Panc1 (cell line): ENCODE measurements at regions not wholly inside any gene's neighbourhood (a gene's known extent, or its start where the extent isn't known, plus 50 kb on each side); places are given as distances from the start of the nearest gene placed in this dataset.

Source experiments
- ATAC-seq: fragments of 200-7000 bp; cut with Tn5 transposase; 2 replicates; pipeline ENCODE4 v1.9.1; 2020; ENCODE audit warnings: mild to moderate bottlenecking, moderate library complexity
- BruUV-seq: library from RNA; stranded (reverse); fragments of 400-500 nt; replicated peaks from 2 replicates; lab custom pipeline; 2021; lab: Mats Ljungman, UMichigan
- CTCF ChIA-PET: fragments of 300-600 bp; sonication (Branson Sonifier 250); formaldehyde crosslinking; loops from one replicate; lab custom pipeline; 2022; ENCODE audit warnings: antibody characterized with exemption; lab: Charles Lee
- POLR2A ChIA-PET: fragments of 300-600 bp; sonication (Branson Sonifier 250); formaldehyde crosslinking; loops from one replicate; lab custom pipeline; 2022; ENCODE audit warnings: antibody characterized with exemption; lab: Charles Lee
- DNase-seq: peaks from one replicate; pipeline ENCODE4 v3.0.0-alpha.2; 2010; ENCODE audit warnings: low read depth, low spot score
- H3K27ac ChIP-seq: 2 replicates; pipeline ENCODE4 v1.5.1; 2011; ENCODE audit warnings: mild to moderate bottlenecking, low read length, inconsistent platforms
- H3K27me3 ChIP-seq: fragments of 200-500 bp; sonication (Bioruptor generic); 2 replicates; pipeline ENCODE4 v1.6.0; 2014; ENCODE audit warnings: low read length, inconsistent platforms; ENCODE audit not compliant: control insufficient read depth, insufficient read depth
- H3K36me3 ChIP-seq: fragments of 200-500 bp; sonication (Bioruptor generic); 2 replicates; pipeline ENCODE4 v1.5.1; 2014; ENCODE audit warnings: inconsistent platforms, mild to moderate bottlenecking, low read length, moderate library complexity; ENCODE audit not compliant: control insufficient read depth, insufficient read depth
- H3K4me1 ChIP-seq: 2 replicates; pipeline ENCODE4 v1.5.1; 2011; ENCODE audit warnings: inconsistent platforms, mild to moderate bottlenecking, low read length, moderate library complexity; ENCODE audit not compliant: control insufficient read depth, insufficient read depth
- H3K4me3 ChIP-seq, 2 experiments: 2 replicates each; pipeline ENCODE4 v1.5.1; 2011 to 2012; ENCODE audit warnings: low read depth in 2 of 2, low read length in 2 of 2, mild to moderate bottlenecking in 2 of 2, inconsistent platforms in 1 of 2, moderate library complexity in 1 of 2
- H3K9me3 ChIP-seq: fragments of 200-500 bp; sonication (Bioruptor generic); 2 replicates; pipeline ENCODE4 v1.5.1; 2014; ENCODE audit warnings: low read depth, mild to moderate bottlenecking, inconsistent platforms, low read length, moderate library complexity; ENCODE audit not compliant: control insufficient read depth, insufficient read depth
- POLR2AphosphoS5 ChIP-seq: IDR thresholded peaks from 2 replicates; pipeline ENCODE4 v1.6.1; 2012; ENCODE audit warnings: mild to moderate bottlenecking, low read depth, low read length, moderate library complexity
- SIN3A ChIP-seq: IDR thresholded peaks from 2 replicates; pipeline ENCODE4 v1.6.1; 2012; ENCODE audit warnings: low read depth, mild to moderate bottlenecking, low read length, moderate library complexity, borderline replicate concordance; ENCODE audit not compliant: insufficient read depth
- TCF7L2 ChIP-seq: IDR thresholded peaks from 2 replicates; pipeline ENCODE4 v1.6.1; 2011; ENCODE audit warnings: mild to moderate bottlenecking, low read depth, low read length, inconsistent platforms
- in situ Hi-C: cut with HindIII; loops from 2 replicates; pipeline ENCODE4 v1.10.0; 2016; ENCODE audit warnings: low sequenced_read_pairs, low pct_unique_long_range_greater_than_20kb
- intact Hi-C: fragments of 100-400 bp; cut with micrococcal nuclease; formaldehyde crosslinking; loops from one replicate; pipeline ENCODE4 v1.10.0; 2022; ENCODE audit not compliant: unreplicated experiment
- TF ChIP-seq, protein P1 (sequence below): fragments of 450-650 bp; IDR thresholded peaks from 2 replicates; pipeline ENCODE4 v1.5.1; 2017; ENCODE audit warnings: mild to moderate bottlenecking
- TF ChIP-seq, protein P2 (sequence below), 2 experiments: IDR thresholded peaks; 2 replicates each; pipeline ENCODE4 v1.6.1; 2011 to 2012; ENCODE audit warnings: low read depth in 2 of 2, control low read depth in 1 of 2, low read length in 1 of 2, mild to moderate bottlenecking in 1 of 2, moderate library complexity in 1 of 2; ENCODE audit not compliant: insufficient read depth in 1 of 2

DNA sequence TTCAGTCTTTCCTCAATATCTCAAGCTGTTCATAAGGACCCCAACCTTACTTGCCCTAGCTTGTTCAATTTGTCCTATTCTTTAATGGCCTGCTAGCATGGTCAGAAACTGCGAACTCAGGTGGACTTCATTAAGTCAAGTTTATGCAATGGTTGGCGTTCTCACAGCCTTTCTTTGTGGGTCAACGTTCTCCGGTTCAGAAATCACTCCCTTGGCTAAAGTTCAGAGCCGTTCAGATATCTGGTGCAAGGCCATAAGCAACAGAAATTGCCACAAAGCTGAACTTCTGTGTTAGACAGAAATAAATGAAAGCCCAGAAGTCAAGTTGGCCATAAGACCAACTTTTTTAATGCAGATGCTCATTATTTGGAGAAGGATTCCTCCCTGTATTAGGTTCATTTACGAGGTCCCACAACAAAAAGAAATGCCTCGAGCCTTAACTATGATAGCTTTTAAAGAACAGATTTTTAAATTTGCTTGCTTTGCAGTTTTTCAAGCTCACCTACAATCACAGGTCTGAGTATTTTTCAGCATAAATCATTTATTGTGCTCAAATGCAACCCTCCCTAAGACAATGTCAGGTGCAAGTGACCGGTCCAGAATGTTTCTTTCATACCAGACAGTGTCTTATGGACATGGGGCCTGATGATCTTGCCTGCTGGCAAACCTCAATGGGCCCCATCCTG is 140.2 kb upstream of the COL11A1 start:
- no peak overlapping the region for H3K4me3 ChIP-seq
- in situ Hi-C loops (no loop called here), intact Hi-C loops (no loop called here)
- no peak for DNase-seq
- no peak overlapping the region for H3K27ac ChIP-seq
- no peaks in the 10 kb centered on the region for H3K4me1 ChIP-seq
- no peaks in the 10 kb centered on the region for H3K27me3 ChIP-seq
- ATAC-seq, result no peak
- no TSS peak for BruUV-seq
- no peak for TF ChIP-seq TCF7L2
- no peak for TF ChIP-seq POLR2AphosphoS5
- TF ChIP-seq, protein P1, sequence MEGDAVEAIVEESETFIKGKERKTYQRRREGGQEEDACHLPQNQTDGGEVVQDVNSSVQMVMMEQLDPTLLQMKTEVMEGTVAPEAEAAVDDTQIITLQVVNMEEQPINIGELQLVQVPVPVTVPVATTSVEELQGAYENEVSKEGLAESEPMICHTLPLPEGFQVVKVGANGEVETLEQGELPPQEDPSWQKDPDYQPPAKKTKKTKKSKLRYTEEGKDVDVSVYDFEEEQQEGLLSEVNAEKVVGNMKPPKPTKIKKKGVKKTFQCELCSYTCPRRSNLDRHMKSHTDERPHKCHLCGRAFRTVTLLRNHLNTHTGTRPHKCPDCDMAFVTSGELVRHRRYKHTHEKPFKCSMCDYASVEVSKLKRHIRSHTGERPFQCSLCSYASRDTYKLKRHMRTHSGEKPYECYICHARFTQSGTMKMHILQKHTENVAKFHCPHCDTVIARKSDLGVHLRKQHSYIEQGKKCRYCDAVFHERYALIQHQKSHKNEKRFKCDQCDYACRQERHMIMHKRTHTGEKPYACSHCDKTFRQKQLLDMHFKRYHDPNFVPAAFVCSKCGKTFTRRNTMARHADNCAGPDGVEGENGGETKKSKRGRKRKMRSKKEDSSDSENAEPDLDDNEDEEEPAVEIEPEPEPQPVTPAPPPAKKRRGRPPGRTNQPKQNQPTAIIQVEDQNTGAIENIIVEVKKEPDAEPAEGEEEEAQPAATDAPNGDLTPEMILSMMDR, result no peak
- TF ChIP-seq SIN3A, result no peak
- TF ChIP-seq, protein P2, sequence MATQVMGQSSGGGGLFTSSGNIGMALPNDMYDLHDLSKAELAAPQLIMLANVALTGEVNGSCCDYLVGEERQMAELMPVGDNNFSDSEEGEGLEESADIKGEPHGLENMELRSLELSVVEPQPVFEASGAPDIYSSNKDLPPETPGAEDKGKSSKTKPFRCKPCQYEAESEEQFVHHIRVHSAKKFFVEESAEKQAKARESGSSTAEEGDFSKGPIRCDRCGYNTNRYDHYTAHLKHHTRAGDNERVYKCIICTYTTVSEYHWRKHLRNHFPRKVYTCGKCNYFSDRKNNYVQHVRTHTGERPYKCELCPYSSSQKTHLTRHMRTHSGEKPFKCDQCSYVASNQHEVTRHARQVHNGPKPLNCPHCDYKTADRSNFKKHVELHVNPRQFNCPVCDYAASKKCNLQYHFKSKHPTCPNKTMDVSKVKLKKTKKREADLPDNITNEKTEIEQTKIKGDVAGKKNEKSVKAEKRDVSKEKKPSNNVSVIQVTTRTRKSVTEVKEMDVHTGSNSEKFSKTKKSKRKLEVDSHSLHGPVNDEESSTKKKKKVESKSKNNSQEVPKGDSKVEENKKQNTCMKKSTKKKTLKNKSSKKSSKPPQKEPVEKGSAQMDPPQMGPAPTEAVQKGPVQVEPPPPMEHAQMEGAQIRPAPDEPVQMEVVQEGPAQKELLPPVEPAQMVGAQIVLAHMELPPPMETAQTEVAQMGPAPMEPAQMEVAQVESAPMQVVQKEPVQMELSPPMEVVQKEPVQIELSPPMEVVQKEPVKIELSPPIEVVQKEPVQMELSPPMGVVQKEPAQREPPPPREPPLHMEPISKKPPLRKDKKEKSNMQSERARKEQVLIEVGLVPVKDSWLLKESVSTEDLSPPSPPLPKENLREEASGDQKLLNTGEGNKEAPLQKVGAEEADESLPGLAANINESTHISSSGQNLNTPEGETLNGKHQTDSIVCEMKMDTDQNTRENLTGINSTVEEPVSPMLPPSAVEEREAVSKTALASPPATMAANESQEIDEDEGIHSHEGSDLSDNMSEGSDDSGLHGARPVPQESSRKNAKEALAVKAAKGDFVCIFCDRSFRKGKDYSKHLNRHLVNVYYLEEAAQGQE (IDR thresholded peaks at IDR 0.05; ENCODE audit: insufficient read depth in 1 of 2, low read depth in 2 of 2, low read length in 1 of 2), result no peak
- H3K9me3 ChIP-seq, result no peaks in the 10 kb centered on the region
- POLR2A ChIA-PET, result no interaction called here
- CTCF ChIA-PET, result no interaction called here
- no peaks in the 10 kb centered on the region for H3K36me3 ChIP-seq

DNA sequence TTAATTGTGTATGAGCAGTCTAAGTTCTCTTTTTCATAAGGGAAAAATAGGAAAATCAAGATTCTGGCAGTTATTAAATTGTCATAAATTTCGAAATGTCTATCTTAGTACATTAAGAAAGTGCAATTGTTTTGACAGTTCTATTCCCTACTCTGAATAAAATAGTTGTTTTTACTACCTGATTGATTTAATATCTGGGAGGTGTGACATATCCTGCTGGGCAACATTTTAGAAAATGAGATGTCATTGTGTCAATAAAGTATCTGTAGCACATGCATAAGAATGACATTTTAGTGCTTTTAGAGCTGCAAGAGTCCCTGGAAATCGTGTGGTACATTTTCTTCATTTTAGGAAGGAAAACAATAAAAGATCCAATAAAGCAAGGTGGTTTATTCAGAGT is 139.2 kb upstream of the COL11A1 start:
- no peak overlapping the region for H3K27ac ChIP-seq
- DNase-seq (no peak), ATAC-seq (no peak)
- no peaks in the 10 kb centered on the region for H3K9me3 ChIP-seq
- TF ChIP-seq, protein P1, result no peak
- TF ChIP-seq, protein P2 (IDR thresholded peaks at IDR 0.05; ENCODE audit: insufficient read depth in 1 of 2, low read depth in 2 of 2, low read length in 1 of 2), result no peak
- no peak for TF ChIP-seq SIN3A
- TF ChIP-seq POLR2AphosphoS5, result no peak
- no peak for TF ChIP-seq TCF7L2
- no TSS peak for BruUV-seq
- ChIA-PET CTCF (no interaction called here), POLR2A (no interaction called here)
- no peaks in the 10 kb centered on the region for H3K27me3 ChIP-seq
- intact Hi-C loops, result no loop called here
- in situ Hi-C loops, result no loop called here
- H3K36me3 ChIP-seq, result no peaks in the 10 kb centered on the region
- no peaks in the 10 kb centered on the region for H3K4me1 ChIP-seq
- H3K4me3 ChIP-seq, result no peak overlapping the region
